K562 (cell line): ENCODE measurements at regions not wholly inside any gene's neighbourhood (a gene's known extent, or its start where the extent isn't known, plus 50 kb on each side); places are given as distances from the start of the nearest gene placed in this dataset.

Experiments used
- ATAC-seq: fragments of 200-7000 bp; cut with Tn5 transposase; 3 replicates; pipeline ENCODE4 v1.9.1; 2020; ENCODE audit warnings: moderate library complexity
- BruUV-seq: library from RNA; stranded (reverse); fragments of 400-500 nt; replicated peaks from 2 replicates; lab custom pipeline; 2021; lab: Mats Ljungman, UMichigan
- CTCF ChIA-PET: fragments of 300-600 bp; formaldehyde crosslinking; extraction: SDS; loops from one replicate; lab custom pipeline; 2021; ENCODE audit warnings: low intra/inter-chr PET ratio; lab: Yijun Ruan, JAX
- POLR2A ChIA-PET: fragments of 300-600, 350-650 bp; sonication (Branson Sonifier 250); formaldehyde crosslinking; extraction: SDS; loops from one replicate; lab custom pipeline; 2021; ENCODE audit warnings: antibody characterized with exemption, inconsistent platforms; lab: Yijun Ruan, JAX
- DNase-seq, 4 experiments: peaks; one replicate each; pipeline versions ENCODE4 v3.0.0 to v3.0.0-alpha.2; 2011 to 2018; ENCODE audit warnings: low spot score in 3 of 4, mixed read lengths in 3 of 4; ENCODE audit errors: extremely low read depth in 1 of 4
- FAIRE-seq: peaks from 2 replicates; lab custom pipeline; 2011; peaks lifted over from hg19 to GRCh38; lab: Jason Lieb, UNC
- H2AFZ ChIP-seq: 2 replicates; pipeline ENCODE4 v1.6.0; 2011; ENCODE audit warnings: low read depth, low read length, control low read depth, inconsistent platforms
- H3K27ac ChIP-seq: fragments of 200-600 bp; 3 replicates; pipeline ENCODE4 v1.8.0; 2011; ENCODE audit warnings: low read depth, mild to moderate bottlenecking, control low read depth, inconsistent platforms, low read length, moderate library complexity, mixed read lengths; ENCODE audit errors: extremely low read depth
- H3K27me3 ChIP-seq, 2 experiments: fragments of 300-600 bp in 1 of 2; 2 replicates in 1 of 2; 3 replicates in 1 of 2; pipeline versions ENCODE4 v1.6.0 to v1.8.0; 2011; ENCODE audit warnings: inconsistent platforms in 2 of 2, low read length in 2 of 2, mild to moderate bottlenecking in 1 of 2, mixed read lengths in 1 of 2, moderate library complexity in 1 of 2; ENCODE audit not compliant: control insufficient read depth in 2 of 2, insufficient read depth in 2 of 2
- H3K36me3 ChIP-seq: fragments of 300-600 bp; 3 replicates; pipeline ENCODE4 v1.8.0; 2011; ENCODE audit warnings: mild to moderate bottlenecking, low read length, inconsistent platforms; ENCODE audit not compliant: control insufficient read depth, insufficient read depth
- H3K4me1 ChIP-seq, 2 experiments: fragments of 200-600 bp in 1 of 2; replicated peaks in 1 of 2; 2 replicates in 1 of 2; 3 replicates in 1 of 2; pipeline versions ENCODE4 v1.5.1 to v1.8.0; 2011; ENCODE audit warnings: inconsistent platforms in 2 of 2, low read length in 2 of 2, mild to moderate bottlenecking in 1 of 2, mixed read lengths in 1 of 2, moderate library complexity in 1 of 2; ENCODE audit not compliant: control insufficient read depth in 2 of 2, insufficient read depth in 2 of 2
- H3K4me2 ChIP-seq: 2 replicates; pipeline ENCODE4 v1.6.1; 2011; ENCODE audit warnings: low read length, control low read depth, inconsistent platforms, mixed read lengths; ENCODE audit not compliant: insufficient read depth
- H3K4me3 ChIP-seq: fragments of 200-600 bp; sonication (generic), shearing (Covaris generic); 2 replicates; pipeline ENCODE4 v1.5.1; 2016; ENCODE audit warnings: control low read depth, inconsistent platforms
- H3K79me2 ChIP-seq: fragments of 200-600 bp; 3 replicates; pipeline ENCODE4 v1.8.0; 2011; ENCODE audit warnings: low read length, inconsistent platforms; ENCODE audit not compliant: control insufficient read depth, insufficient read depth
- H3K9ac ChIP-seq, 2 experiments: 2 replicates each; pipeline versions ENCODE4 v1.6.0 to v1.6.1; 2011; ENCODE audit warnings: low read depth in 2 of 2, low read length in 2 of 2, control low read depth in 1 of 2, inconsistent platforms in 1 of 2, mild to moderate bottlenecking in 1 of 2, mixed read lengths in 1 of 2; ENCODE audit not compliant: insufficient read depth in 1 of 2
- H3K9me1 ChIP-seq: one replicate; pipeline ENCODE4 v1.6.0; 2011; ENCODE audit warnings: inconsistent platforms, mild to moderate bottlenecking, low read length, moderate library complexity; ENCODE audit not compliant: control insufficient read depth, insufficient read depth
- H3K9me3 ChIP-seq: replicated peaks from 2 replicates; pipeline ENCODE4 v1.5.1; 2011; ENCODE audit warnings: low read depth, low read length, inconsistent platforms; ENCODE audit not compliant: control insufficient read depth, insufficient read depth
- H4K20me1 ChIP-seq: replicated peaks from 2 replicates; pipeline ENCODE4 v1.6.1; 2011; ENCODE audit warnings: low read length, inconsistent platforms, mixed read lengths; ENCODE audit not compliant: control insufficient read depth, insufficient read depth
- CC2D1A ChIP-seq: fragments of 450-650 bp; IDR thresholded peaks from 2 replicates; pipeline ENCODE4 v1.6.1; 2017; ENCODE audit warnings: mild to moderate bottlenecking
- CEBPB ChIP-seq: fragments of 450-650 bp; IDR thresholded peaks from 2 replicates; pipeline ENCODE4 v1.6.1; 2016; ENCODE audit warnings: missing genetic modification characterization, missing compliant biosample characterization
- CHD2 ChIP-seq: IDR thresholded peaks from 2 replicates; pipeline ENCODE4 v1.6.1; 2011; ENCODE audit warnings: low read depth, low read length
- FOXA1 ChIP-seq: fragments of 450-650 bp; IDR thresholded peaks from 2 replicates; pipeline ENCODE4 v1.6.1; 2016; ENCODE audit warnings: mild to moderate bottlenecking, borderline replicate concordance
- SIRT6 ChIP-seq: IDR thresholded peaks from one replicate; pipeline ENCODE4 v1.6.1; 2012; ENCODE audit warnings: low read depth, mild to moderate bottlenecking, control low read depth, inconsistent platforms, low read length, moderate library complexity
- SMC3 ChIP-seq: conservative IDR thresholded peaks from 2 replicates; pipeline ENCODE4 v1.6.1; 2011; ENCODE audit warnings: low read depth, low read length, improper control_type of control experiment; ENCODE audit not compliant: insufficient read depth
- SNRNP70 ChIP-seq: fragments of 200-400 bp; formaldehyde crosslinking; optimal IDR thresholded peaks from 2 replicates; pipeline ENCODE3; 2017; ENCODE audit warnings: low read depth, low read length
- ZBED1 ChIP-seq: IDR thresholded peaks from 2 replicates; pipeline ENCODE4 v1.6.1; 2014
- WGBS: fragments of 100-300 bp; shearing (Covaris generic); methylation state at CpG from one replicate; pipeline ENCODE4 v1.1.6; 2016; ENCODE audit warnings: low coverage, mixed read lengths; ENCODE audit not compliant: insufficient coverage; ENCODE audit errors: missing lambda C conversion rate; 5-methylcytosine and 5-hydroxymethylcytosine counted together
- in situ Hi-C: fragments of 300-500 bp; cut with MboI; formaldehyde crosslinking; loops from 4 replicates; pipeline ENCODE4 v1.15.0; 2018; ENCODE audit warnings: inconsistent platforms, mixed read lengths
- intact Hi-C: fragments of 100-400 bp; cut with micrococcal nuclease; formaldehyde crosslinking; loops from 2 replicates; pipeline ENCODE4 v1.14.2; 2022
- TF ChIP-seq, protein P1 (sequence below): fragments of 450-650 bp; formaldehyde crosslinking; conservative IDR thresholded peaks from 2 replicates; pipeline ENCODE4 v1.4.0; 2022; ENCODE audit warnings: mild to moderate bottlenecking, missing genetic modification characterization
- TF ChIP-seq, protein P2 (sequence below): fragments of 250-450 bp; sonication (Bioruptor Pico); IDR thresholded peaks from 2 replicates; pipeline ENCODE4 v1.9.0; 2021; ENCODE audit warnings: mild to moderate bottlenecking, inconsistent platforms
- TF ChIP-seq, protein P3 (sequence below), 2 experiments: fragments of 450-650 bp in 1 of 2; sonication (generic) in 1 of 2; formaldehyde crosslinking in 1 of 2; IDR thresholded peaks; 2 replicates each; pipeline versions ENCODE4 v1.7.1 to v1.9.0; 2016 to 2022; ENCODE audit warnings: inconsistent platforms in 1 of 2, mild to moderate bottlenecking in 1 of 2, missing genetic modification reagents in 1 of 2

DNA sequence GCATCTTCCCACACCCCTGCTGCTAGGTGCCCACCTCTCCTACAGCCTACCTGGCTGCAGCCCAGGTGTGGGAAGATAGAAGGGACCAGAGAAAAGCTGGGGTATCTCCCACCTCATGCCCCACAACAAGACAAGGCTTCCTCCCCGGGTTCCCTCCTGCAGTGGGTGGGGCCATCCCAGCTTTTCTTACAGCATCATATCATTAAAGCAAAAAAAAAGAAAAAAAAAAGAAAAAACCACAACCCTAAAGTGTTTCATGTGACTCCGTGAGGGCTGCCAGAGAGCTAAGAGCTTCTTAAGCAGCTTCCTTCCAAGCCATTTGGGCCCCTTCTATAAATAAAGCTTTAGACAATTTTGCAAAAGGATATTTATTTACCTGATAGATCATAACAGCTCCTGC is 455.4 kb upstream of the TSHZ3 start:
- no peak overlapping the region for H3K4me2 ChIP-seq
- TF ChIP-seq CEBPB (tag) (no peak), CC2D1A (no peak), ZBED1 (no peak), SIRT6 (no peak), SNRNP70 (no peak), CHD2 (no peak), FOXA1 (no peak), SMC3 (no peak)
- TF ChIP-seq, protein P1, sequence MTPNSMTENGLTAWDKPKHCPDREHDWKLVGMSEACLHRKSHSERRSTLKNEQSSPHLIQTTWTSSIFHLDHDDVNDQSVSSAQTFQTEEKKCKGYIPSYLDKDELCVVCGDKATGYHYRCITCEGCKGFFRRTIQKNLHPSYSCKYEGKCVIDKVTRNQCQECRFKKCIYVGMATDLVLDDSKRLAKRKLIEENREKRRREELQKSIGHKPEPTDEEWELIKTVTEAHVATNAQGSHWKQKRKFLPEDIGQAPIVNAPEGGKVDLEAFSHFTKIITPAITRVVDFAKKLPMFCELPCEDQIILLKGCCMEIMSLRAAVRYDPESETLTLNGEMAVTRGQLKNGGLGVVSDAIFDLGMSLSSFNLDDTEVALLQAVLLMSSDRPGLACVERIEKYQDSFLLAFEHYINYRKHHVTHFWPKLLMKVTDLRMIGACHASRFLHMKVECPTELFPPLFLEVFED (CRISPR knock-in tag), result no peak
- TF ChIP-seq, protein P2, sequence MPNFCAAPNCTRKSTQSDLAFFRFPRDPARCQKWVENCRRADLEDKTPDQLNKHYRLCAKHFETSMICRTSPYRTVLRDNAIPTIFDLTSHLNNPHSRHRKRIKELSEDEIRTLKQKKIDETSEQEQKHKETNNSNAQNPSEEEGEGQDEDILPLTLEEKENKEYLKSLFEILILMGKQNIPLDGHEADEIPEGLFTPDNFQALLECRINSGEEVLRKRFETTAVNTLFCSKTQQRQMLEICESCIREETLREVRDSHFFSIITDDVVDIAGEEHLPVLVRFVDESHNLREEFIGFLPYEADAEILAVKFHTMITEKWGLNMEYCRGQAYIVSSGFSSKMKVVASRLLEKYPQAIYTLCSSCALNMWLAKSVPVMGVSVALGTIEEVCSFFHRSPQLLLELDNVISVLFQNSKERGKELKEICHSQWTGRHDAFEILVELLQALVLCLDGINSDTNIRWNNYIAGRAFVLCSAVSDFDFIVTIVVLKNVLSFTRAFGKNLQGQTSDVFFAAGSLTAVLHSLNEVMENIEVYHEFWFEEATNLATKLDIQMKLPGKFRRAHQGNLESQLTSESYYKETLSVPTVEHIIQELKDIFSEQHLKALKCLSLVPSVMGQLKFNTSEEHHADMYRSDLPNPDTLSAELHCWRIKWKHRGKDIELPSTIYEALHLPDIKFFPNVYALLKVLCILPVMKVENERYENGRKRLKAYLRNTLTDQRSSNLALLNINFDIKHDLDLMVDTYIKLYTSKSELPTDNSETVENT (CRISPR knock-in tag), result no peak
- TF ChIP-seq, protein P3, sequence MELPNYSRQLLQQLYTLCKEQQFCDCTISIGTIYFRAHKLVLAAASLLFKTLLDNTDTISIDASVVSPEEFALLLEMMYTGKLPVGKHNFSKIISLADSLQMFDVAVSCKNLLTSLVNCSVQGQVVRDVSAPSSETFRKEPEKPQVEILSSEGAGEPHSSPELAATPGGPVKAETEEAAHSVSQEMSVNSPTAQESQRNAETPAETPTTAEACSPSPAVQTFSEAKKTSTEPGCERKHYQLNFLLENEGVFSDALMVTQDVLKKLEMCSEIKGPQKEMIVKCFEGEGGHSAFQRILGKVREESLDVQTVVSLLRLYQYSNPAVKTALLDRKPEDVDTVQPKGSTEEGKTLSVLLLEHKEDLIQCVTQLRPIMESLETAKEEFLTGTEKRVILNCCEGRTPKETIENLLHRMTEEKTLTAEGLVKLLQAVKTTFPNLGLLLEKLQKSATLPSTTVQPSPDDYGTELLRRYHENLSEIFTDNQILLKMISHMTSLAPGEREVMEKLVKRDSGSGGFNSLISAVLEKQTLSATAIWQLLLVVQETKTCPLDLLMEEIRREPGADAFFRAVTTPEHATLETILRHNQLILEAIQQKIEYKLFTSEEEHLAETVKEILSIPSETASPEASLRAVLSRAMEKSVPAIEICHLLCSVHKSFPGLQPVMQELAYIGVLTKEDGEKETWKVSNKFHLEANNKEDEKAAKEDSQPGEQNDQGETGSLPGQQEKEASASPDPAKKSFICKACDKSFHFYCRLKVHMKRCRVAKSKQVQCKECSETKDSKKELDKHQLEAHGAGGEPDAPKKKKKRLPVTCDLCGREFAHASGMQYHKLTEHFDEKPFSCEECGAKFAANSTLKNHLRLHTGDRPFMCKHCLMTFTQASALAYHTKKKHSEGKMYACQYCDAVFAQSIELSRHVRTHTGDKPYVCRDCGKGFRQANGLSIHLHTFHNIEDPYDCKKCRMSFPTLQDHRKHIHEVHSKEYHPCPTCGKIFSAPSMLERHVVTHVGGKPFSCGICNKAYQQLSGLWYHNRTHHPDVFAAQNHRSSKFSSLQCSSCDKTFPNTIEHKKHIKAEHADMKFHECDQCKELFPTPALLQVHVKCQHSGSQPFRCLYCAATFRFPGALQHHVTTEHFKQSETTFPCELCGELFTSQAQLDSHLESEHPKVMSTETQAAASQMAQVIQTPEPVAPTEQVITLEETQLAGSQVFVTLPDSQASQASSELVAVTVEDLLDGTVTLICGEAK (IDR thresholded peaks at IDR 0.05), result no peak
- TF ChIP-seq, protein P3 (CRISPR knock-in tag; IDR thresholded peaks at IDR 0.05), result no peak
- TF ChIP-seq, all 486 proteins: peak for 0
- BruUV-seq, result no TSS peak
- no peaks in the 10 kb centered on the region for H3K4me1 ChIP-seq
- intact Hi-C loops (no loop called here), in situ Hi-C loops (no loop called here)
- WGBS, result 0% methylated on average over 2 of the region's 2 CpGs
- H3K9ac ChIP-seq, result no peak overlapping the region
- H4K20me1 ChIP-seq, result no peaks in the 10 kb centered on the region
- no peak for ATAC-seq
- H3K27ac ChIP-seq, result no peak overlapping the region
- no peaks in the 10 kb centered on the region for H3K79me2 ChIP-seq
- DNase-seq, result no peak
- H3K9me1 ChIP-seq, result no peaks in the 10 kb centered on the region
- ChIA-PET POLR2A (interaction anchor here (0.6 to 0.7 kb wide), 2 partner anchors 173 to 218 kb away, joined by 3 read pairs; no protein-coding TSS in a partner anchor), CTCF (no interaction called here)
- no peaks in the 10 kb centered on the region for H3K9me3 ChIP-seq
- no peaks in the 10 kb centered on the region for H3K36me3 ChIP-seq
- H3K4me3 ChIP-seq, result no peak overlapping the region
- no peaks in the 10 kb centered on the region for H3K27me3 ChIP-seq
- no peak for FAIRE-seq
- no peak overlapping the region for H2AFZ ChIP-seq
